Spleen (tissue), 7 donors: ENCODE measurements at regions not wholly inside any gene's neighbourhood (a gene's known extent, or its start where the extent isn't known, plus 50 kb on each side); places are given as distances from the start of the nearest gene placed in this dataset.

Source experiments
- CTCF ChIP-seq, 11 experiments: fragments of 200-600 bp in 7 of 11; fragments of 450-650 bp in 4 of 11; sonication (generic) in 4 of 11; IDR thresholded peaks in 8 of 11; conservative IDR thresholded peaks in 3 of 11; 1 replicate in 7 of 11; 2 replicates in 4 of 11; pipeline versions ENCODE4 v1.4.0 to v1.8.0; 2016 to 2021; ENCODE audit warnings: antibody characterized with exemption in 11 of 11, inconsistent platforms in 4 of 11, mild to moderate bottlenecking in 1 of 11
- POLR2A ChIP-seq, 3 donors: fragments of 450-650 bp; IDR thresholded peaks; one replicate each; pipeline ENCODE4 v1.5.1; 2017; ENCODE audit warnings: antibody characterized with exemption in 3 of 3, mild to moderate bottlenecking in 1 of 3
- POLR2AphosphoS5 ChIP-seq, 3 donors: sonication (generic); formaldehyde crosslinking; IDR thresholded peaks; one replicate each; pipeline ENCODE4 v1.5.1; 2017; ENCODE audit warnings: antibody characterized with exemption in 3 of 3
- donor health status: DM: no; HTN: no; CAD: no; lungs with moderate emphysema.
- donor health status: DM: no; HTN: no; CAD: no.
- donor health status: DM: no; HTN: no; CAD: no.

GRCh38 chr3:70861234-70861633, 548.8 kb upstream of the MDFIC2 start:
- TF ChIP-seq POLR2AphosphoS5 (IDR thresholded peaks at IDR 0.05) (no peak), CTCF (IDR thresholded peaks at IDR 0.05 in 8 of 11, conservative IDR thresholded peaks at IDR 0.05 in 3 of 11) (no peak), POLR2A (IDR thresholded peaks at IDR 0.05) (no peak)
